DMS153 treated with DMSO at 0.1 percent for 48 hours (cell line): ENCODE measurements at regions not wholly inside any gene's neighbourhood (a gene's known extent, or its start where the extent isn't known, plus 50 kb on each side); places are given as distances from the start of the nearest gene placed in this dataset.

Experiments used
- DNase-seq: peaks from one replicate; lab custom pipeline; 2025; ENCODE audit not compliant: unreplicated experiment; lab: John Stamatoyannopoulos, UW

- no peak for DNase-seq
Observed at GRCh38 chr22:47558828-47559700, 796.6 kb downstream of the TBC1D22A start.

- DNase-seq, result no peak
Observed at GRCh38 chr22:47556473-47556872, 794.0 kb downstream of the TBC1D22A start.

- DNase-seq, result no peak
Observed at GRCh38 chr22:47553436-47553835, 791.0 kb downstream of the TBC1D22A start.

- no peak for DNase-seq
Observed at GRCh38 chr22:47552541-47553205, 790.2 kb downstream of the TBC1D22A start.

- no peak for DNase-seq
Observed at GRCh38 chr22:47552024-47552423, 789.6 kb downstream of the TBC1D22A start.

- no peak for DNase-seq
Observed at GRCh38 chr22:47551431-47551775, 789.0 kb downstream of the TBC1D22A start.

GRCh38 chr22:47550524-47551430 lies 788.3 kb downstream of the TBC1D22A start:
- no peak for DNase-seq

GRCh38 chr22:47549741-47550340 lies 787.4 kb downstream of the TBC1D22A start:
- DNase-seq, result no peak

- DNase-seq, result no peak
Observed at GRCh38 chr22:47548953-47549740, 786.7 kb downstream of the TBC1D22A start.

- DNase-seq, result no peak
Observed at GRCh38 chr22:47547881-47548650, 785.6 kb downstream of the TBC1D22A start.

GRCh38 chr22:47547239-47547661 lies 784.8 kb downstream of the TBC1D22A start:
- no peak for DNase-seq

GRCh38 chr22:47544696-47545095 lies 782.2 kb downstream of the TBC1D22A start:
- DNase-seq, result no peak

GRCh38 chr22:47543447-47543846 lies 781.0 kb downstream of the TBC1D22A start:
- no peak for DNase-seq

GRCh38 chr22:47540011-47540410 lies 777.6 kb downstream of the TBC1D22A start:
- DNase-seq, result no peak

GRCh38 chr22:47539374-47539773 lies 776.9 kb downstream of the TBC1D22A start:
- no peak for DNase-seq

- no peak for DNase-seq
Observed at GRCh38 chr22:47535681-47536080, 773.2 kb downstream of the TBC1D22A start.

- no peak for DNase-seq
Observed at GRCh38 chr22:47534804-47535410, 772.5 kb downstream of the TBC1D22A start.

- no peak for DNase-seq
Observed at GRCh38 chr22:47533961-47534803, 771.7 kb downstream of the TBC1D22A start.
